Kidney tubule cell (primary cell): ENCODE measurements at regions not wholly inside any gene's neighbourhood (a gene's known extent, or its start where the extent isn't known, plus 50 kb on each side); places are given as distances from the start of the nearest gene placed in this dataset.

ENCODE experiments used
- DNase-seq: peaks from one replicate; pipeline ENCODE4 v3.0.0-alpha.2; 2018; ENCODE audit warnings: low spot score

GRCh38 chr20:11582060-11582459 lies 335.6 kb upstream of the BTBD3 start:
- DNase-seq, result no peak

GRCh38 chr20:11585752-11586352 lies 331.8 kb upstream of the BTBD3 start:
- DNase-seq, result peak; percentile 29

DNA sequence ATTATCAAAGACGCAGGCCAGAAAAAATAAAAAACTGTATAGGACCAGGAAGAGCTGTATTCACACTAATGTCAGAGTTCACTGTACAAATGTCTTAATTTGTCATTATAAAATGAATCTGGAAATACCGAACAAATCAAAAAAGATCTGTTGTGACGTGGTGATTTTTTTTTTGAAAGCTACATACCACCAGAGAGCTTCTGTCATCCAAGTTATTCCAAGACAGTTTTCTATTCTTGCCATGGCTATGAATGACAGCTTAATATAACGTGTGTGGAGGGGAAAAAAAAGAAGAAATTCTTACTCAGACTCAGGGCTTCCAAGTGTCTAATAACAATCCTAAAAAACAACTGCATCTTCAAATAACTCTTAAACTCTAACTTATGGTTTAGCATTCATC lies 328.8 kb upstream of the BTBD3 start:
- no peak for DNase-seq

- DNase-seq, result no peak
Observed at GRCh38 chr20:11591965-11592364, 325.7 kb upstream of the BTBD3 start.

- DNase-seq, result no peak
Observed at GRCh38 chr20:11604339-11604738, 313.4 kb upstream of the BTBD3 start.

DNA sequence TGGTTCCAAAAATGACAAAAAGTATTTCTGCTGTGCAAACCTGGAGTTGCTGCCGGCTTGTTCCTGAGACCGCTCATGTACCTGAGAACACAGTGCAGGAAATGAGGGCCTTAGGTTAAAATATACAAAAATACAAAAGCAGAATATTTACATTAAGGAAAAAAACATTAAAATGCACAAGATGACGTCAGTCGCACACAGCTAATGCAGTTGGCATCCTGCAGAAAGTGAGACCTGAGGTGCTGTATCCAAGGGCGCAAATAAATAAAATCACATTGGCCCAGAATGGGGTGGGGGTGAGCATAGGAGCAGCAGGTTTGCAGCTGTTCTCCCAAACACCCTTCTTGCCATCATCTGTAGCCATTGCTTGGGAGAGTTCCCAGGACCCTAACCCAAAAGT lies 310.6 kb upstream of the BTBD3 start:
- DNase-seq, result no peak

GRCh38 chr20:11608736-11609135 lies 309.0 kb upstream of the BTBD3 start:
- DNase-seq, result no peak

DNA sequence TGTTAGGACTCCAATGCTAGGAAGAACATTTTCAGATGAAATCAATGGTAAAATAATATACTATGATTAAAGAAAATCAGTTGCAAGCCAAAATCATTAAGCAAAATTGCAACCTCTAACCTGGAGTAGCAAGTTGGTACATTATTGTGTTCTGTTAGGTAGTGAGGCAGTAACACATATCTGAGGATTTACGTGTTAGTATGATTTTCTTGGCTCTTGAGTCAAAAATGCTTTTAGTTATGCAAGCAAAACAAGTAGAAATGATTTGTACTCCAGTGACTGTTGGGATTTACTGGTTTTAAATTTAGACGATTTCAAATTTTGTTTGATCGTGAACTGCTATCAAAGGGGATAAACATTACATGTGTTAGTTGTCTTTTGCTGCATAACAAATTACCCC lies 293.0 kb upstream of the BTBD3 start:
- no peak for DNase-seq

GRCh38 chr20:11626551-11626950 lies 291.1 kb upstream of the BTBD3 start:
- DNase-seq, result peak; percentile 77

GRCh38 chr20:11642866-11643265 lies 274.8 kb upstream of the BTBD3 start:
- DNase-seq, result no peak

DNA sequence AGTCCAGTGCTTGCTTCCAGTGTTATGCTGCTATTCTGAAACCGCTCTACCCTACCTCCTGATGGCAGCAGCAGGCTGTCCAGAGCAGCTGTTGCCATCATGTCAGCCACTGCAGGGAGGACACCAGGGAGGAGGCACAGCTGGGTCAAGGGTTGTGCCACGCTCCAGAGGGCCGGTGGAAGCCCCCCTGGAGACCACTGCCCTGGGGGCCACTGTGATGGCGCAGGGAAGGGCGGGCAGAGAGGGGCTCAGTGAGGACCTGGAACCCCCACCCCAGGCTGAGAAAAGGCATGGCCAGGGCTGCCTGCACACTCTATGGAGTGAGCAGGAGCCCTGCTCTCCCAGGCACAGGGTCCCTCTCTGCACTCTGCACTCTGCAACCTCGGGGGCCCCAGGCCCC lies 271.3 kb upstream of the BTBD3 start:
- DNase-seq, result no peak

DNA sequence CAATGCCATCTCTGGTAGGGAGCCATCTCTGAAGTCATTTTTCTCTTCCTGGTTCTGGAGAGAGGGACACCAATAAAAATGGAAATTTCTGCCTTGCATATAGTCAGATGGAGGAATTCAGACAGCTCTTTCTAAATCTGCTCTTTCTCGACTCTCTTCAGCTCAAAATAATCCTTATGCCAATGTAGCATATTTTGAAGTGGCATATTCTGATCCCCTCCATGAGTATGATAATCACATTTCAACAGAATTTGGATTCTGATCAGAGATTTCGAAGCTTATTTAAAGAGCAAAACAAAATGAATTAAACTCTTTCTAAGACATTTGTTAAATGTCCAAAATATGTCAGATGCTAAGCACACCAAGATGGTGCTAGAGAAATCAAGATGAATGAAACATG lies 267.1 kb upstream of the BTBD3 start:
- DNase-seq, result no peak

- DNase-seq, result no peak
Observed at GRCh38 chr20:11651138-11651537, 266.6 kb upstream of the BTBD3 start.

DNA sequence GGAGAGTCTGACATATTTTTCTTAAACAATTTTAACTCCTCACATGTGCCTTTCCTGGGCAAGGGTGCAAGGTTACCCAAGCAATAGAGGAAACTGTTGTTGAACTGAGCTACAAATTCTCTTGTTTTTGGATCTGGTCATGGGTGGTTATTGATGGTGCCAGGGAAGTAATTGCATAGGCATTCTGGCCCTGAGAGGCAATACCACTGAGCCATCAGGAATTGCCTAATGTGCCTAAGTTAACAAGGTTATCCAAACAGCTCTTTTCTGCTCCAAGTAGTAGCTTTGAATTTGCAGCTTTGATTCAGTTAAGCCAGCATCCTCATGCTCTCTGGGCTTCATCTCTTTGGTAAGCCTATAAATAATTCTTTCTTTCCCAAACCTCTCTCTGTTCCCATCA lies 266.0 kb upstream of the BTBD3 start:
- DNase-seq, result no peak

DNA sequence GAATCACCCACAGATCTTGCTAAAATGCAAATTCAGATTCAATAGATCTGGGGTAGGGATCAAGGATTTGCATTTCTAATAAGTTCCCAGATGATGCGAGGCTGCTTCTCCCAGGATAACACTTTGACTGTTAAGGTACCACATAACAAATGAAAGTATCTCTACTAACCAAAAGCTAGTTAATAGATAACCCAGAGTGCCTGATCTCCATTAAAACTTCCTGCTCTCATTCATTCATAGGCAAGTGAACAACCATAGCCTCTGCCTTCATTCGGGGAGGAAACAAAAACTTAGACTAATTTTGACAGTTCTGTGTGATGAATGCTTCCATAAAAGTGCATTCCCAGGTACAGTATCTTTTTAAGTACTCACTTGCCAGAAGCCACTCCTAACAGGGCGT lies 265.6 kb upstream of the BTBD3 start:
- DNase-seq, result peak; percentile 56

- peak; percentile 80 for DNase-seq
Observed at GRCh38 chr20:11654766-11655165, 262.9 kb upstream of the BTBD3 start.

DNA sequence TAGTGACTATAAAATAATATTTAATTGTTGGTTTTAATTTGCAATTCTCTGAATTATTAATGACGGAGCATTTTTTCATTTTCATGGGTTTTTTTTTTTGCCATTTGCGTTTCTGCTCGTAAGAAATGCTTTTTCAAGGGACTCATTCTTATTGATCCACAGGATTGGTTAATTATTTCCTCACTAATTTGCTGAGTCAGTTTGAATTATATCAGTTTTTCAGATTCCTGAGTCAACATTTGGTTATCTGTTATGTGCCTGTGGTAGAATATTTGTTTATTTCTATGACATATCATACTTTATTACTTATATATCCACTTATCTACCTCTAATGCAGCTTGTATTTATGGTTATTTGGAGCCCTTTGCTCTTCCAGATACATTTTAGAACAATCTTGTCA lies 257.0 kb upstream of the BTBD3 start:
- DNase-seq, result no peak

DNA sequence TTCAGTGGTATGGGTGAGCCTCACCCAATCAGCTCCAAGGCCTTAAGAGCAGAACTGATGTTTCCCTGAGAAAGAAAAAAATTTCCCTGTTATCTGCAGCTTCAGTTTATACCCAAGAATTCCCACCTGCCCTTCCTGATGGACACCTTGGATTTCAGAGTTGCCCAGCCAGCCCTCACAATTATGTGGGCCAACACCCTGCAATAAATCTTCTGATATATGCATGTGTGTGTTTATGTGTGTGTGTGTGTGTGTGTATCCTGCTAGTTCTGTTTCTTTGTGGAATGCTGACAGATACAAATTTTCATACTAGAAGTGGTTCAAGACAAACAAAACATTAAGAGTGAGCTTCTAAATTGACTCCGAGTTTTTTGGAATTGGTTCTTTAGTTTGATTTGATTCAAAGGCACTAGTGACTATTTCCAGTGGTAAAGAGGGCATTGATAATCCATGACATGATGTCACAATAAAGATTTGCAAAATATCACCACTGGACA lies 246.6 kb upstream of the BTBD3 start:
- DNase-seq, result no peak

- no peak for DNase-seq
Observed at GRCh38 chr20:11672959-11673358, 244.7 kb upstream of the BTBD3 start.

DNA sequence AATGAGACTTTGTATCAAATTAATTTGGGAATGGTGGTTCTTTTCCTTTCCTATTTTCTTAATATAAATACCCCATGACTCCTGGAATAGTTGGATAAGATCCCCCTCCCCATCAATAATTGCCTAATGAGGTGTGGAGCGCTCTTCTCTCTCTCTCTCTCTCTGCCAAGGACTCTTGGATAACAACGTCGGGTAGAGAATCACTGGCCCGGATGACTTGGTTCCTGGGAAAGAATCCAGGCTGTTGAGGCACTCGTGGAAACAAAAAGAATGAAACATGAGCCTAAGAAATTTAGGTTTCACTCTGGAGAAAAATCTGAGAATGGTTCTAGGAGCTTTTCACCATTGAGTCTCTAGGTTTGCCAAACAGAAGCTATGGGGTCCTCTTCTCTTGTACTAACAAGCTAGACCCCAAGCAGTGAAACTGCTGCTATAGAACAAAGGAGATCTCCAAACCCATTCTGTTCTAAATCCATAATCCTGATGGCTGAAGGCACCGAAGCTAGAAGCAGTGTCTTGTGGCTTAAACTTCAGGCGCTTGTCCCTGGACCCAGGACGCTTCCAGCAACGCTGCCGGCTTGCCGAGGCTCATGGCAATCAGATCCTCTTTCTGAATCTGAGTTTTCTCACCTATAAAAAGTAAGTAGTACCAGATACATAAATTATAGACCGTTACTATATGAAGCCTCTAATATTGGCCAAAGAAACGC lies 241.6 kb upstream of the BTBD3 start:
- no peak for DNase-seq

GRCh38 chr20:11676630-11677287 lies 240.9 kb upstream of the BTBD3 start:
- peak; percentile 65 for DNase-seq

- DNase-seq, result no peak
Observed at GRCh38 chr20:11677428-11677827, 240.3 kb upstream of the BTBD3 start.

GRCh38 chr20:11677836-11678235 lies 239.9 kb upstream of the BTBD3 start:
- DNase-seq, result no peak
